HUES64 (cell line): ENCODE measurements at regions not wholly inside any gene's neighbourhood (a gene's known extent, or its start where the extent isn't known, plus 50 kb on each side); places are given as distances from the start of the nearest gene placed in this dataset.

Experiments used
- H3K27ac ChIP-seq: 2 replicates; pipeline ENCODE4 v1.7.0; 2013; ENCODE audit warnings: low read depth, low read length, inconsistent platforms
- H3K27me3 ChIP-seq: 2 replicates; pipeline ENCODE4 v1.6.1; 2013; ENCODE audit warnings: mild to moderate bottlenecking, low read length; ENCODE audit not compliant: insufficient read depth
- H3K36me3 ChIP-seq: 2 replicates; pipeline ENCODE4 v1.6.1; 2013; ENCODE audit warnings: mild to moderate bottlenecking, low read length; ENCODE audit not compliant: insufficient read depth
- H3K4me1 ChIP-seq: 2 replicates; pipeline ENCODE4 v1.6.1; 2013; ENCODE audit warnings: mild to moderate bottlenecking, low read length, moderate library complexity; ENCODE audit not compliant: insufficient read depth
- H3K4me3 ChIP-seq: 2 replicates; pipeline ENCODE4 v1.5.1; 2013; ENCODE audit warnings: mild to moderate bottlenecking, low read length, moderate library complexity
- H3K9ac ChIP-seq: 2 replicates; pipeline ENCODE4 v1.6.1; 2013; ENCODE audit warnings: mild to moderate bottlenecking, low read depth, low read length
- H3K9me3 ChIP-seq: 2 replicates; pipeline ENCODE4 v1.6.1; 2013; ENCODE audit warnings: low read depth, low read length; ENCODE audit not compliant: insufficient read depth
- WGBS: fragments of 150-250, 120-280 bp; methylation state at CpG from one replicate; pipeline ENCODE4 v1.1.7; 2013; ENCODE audit warnings: missing lambda C conversion rate; 5-methylcytosine and 5-hydroxymethylcytosine counted together

DNA sequence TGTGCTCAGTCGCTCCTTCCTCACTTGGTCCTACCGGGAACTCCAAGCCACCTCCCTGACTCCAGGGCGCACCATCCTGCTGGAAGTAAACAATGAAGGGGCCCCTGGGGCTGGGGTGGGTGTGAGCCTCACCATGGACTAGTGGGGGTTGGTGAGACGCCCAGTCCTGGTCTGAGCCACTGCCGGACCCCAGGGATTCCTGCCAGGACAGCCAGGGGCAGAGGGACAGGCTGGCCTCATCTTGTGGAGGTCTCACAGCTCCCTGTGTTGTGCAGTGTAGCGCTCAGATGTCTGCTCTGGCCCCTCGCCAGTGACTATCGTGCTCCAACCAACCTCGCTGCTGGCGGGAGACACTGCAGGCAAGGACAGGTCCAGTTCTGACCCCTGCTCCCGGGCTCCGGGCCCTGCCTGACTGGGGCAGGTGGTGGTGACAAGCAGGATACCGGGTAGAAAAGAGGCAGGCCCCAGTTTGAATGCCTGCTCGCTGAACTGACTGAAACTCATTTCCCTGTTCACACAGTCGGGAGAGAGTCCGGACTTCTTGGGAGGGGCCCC is 1021.4 kb downstream of the BRD1 start:
- no peaks in the 10 kb centered on the region for H3K36me3 ChIP-seq
- H3K27me3 ChIP-seq = no peaks in the 10 kb centered on the region
- H3K4me3 ChIP-seq = no peak overlapping the region
- no peaks in the 10 kb centered on the region for H3K4me1 ChIP-seq
- H3K9me3 ChIP-seq = no peaks in the 10 kb centered on the region
- no peak overlapping the region for H3K9ac ChIP-seq
- WGBS = 90% methylated on average over 16 of the region's 16 CpGs
- no peak overlapping the region for H3K27ac ChIP-seq

DNA sequence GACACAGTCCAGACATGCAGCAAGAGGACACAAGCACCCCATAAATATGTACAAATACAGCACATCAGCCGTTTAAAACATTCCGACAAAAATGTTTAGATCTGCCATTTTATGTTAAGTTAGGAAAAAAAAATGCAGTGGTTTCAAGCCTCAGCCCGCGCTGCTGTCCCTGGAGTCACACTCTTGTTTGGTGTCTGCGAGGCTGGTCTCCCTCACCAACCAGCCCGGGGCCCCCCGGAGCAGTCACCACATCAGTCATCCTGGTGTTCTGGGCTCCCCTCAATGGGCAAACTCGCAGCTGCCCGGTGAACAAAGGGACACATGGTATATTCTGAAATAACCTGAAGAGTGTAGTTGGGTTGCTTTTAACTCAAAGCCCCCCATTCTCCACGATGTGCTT is 1022.2 kb downstream of the BRD1 start:
- Histone ChIP-seq H3K4me3 (no peak overlapping the region), H3K27ac (no peak overlapping the region), H3K36me3 (no peaks in the 10 kb centered on the region), H3K4me1 (no peaks in the 10 kb centered on the region), H3K27me3 (no peaks in the 10 kb centered on the region), H3K9me3 (no peaks in the 10 kb centered on the region), H3K9ac (no peak overlapping the region)
- 97% methylated on average over 10 of the region's 10 CpGs for WGBS

DNA sequence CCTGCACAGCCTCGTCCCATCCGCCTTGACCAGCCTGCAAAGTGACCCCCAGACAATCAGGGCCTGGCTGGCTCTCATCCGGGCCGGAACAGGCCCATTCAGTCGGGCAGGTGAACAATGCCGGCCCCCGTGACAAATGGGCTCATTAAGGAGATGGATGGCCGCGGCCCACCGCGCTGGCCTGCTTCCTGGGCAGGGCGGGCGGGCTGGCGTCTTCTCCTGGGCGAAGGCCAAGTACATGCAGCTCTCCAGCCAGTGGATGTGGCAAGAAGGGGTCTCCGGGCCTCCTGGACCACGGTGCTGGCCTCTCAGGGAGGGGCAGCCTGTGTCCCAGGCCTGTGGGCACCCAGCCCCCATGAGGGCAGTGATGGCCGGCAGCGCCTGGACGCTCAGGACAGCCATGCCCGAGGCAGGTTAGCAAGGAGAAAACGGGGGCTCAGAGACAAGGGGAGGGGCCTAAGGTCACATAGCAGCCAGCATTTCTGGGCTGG is 1022.8 kb downstream of the BRD1 start:
- Histone ChIP-seq H3K36me3 (no peaks in the 10 kb centered on the region), H3K9ac (no peak overlapping the region), H3K4me1 (no peaks in the 10 kb centered on the region), H3K27ac (no peak overlapping the region), H3K4me3 (no peak overlapping the region), H3K27me3 (no peaks in the 10 kb centered on the region), H3K9me3 (no peaks in the 10 kb centered on the region)
- WGBS = 96% methylated on average over 22 of the region's 22 CpGs

DNA sequence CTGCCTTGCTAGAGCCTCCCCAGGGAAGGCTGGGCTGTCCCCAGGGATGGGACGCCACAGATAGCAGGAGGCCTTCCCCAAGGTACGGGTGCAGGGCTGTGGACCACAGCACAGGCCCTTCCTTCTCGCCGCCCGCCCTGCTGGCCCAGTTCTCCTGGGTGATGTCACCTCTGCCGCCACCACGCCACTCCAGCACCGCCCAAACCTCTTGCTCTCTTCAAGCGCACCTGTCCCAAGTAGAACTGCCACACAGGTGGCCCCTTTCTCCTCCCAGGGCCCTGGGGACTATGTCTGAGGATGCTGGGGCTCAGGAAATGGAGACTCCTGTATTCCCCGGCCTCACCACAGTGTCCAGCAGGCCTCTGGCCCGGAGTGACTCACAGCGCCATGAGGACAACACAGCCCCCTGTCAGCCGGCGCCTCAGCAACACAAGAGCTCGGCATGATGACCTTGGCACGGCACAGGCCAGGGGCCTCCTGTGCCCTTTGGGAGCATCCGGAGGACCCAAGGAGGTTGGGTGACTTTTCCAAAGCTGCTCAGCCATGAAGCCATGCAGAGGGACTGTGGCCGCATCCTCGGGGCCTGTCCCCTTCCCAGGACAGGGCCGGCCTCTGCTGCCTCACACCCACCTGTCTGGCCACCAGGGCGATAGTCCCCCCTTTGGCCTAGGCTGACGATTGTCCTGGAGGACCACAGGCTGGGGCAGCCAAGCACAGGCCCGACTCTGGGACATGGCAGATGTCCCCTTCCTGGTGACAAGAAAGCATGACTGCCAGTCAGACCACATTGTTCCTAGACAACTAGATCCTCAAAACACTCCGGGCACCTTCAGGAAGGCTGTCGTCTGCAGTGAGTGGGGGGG is 1023.5 kb downstream of the BRD1 start:
- no peak overlapping the region for H3K27ac ChIP-seq
- H3K4me3 ChIP-seq = no peak overlapping the region
- H3K9ac ChIP-seq = no peak overlapping the region
- H3K4me1 ChIP-seq = no peaks in the 10 kb centered on the region
- H3K36me3 ChIP-seq = no peaks in the 10 kb centered on the region
- H3K27me3 ChIP-seq = no peaks in the 10 kb centered on the region
- H3K9me3 ChIP-seq = no peaks in the 10 kb centered on the region
- WGBS = 92% methylated on average over 25 of the region's 25 CpGs

DNA sequence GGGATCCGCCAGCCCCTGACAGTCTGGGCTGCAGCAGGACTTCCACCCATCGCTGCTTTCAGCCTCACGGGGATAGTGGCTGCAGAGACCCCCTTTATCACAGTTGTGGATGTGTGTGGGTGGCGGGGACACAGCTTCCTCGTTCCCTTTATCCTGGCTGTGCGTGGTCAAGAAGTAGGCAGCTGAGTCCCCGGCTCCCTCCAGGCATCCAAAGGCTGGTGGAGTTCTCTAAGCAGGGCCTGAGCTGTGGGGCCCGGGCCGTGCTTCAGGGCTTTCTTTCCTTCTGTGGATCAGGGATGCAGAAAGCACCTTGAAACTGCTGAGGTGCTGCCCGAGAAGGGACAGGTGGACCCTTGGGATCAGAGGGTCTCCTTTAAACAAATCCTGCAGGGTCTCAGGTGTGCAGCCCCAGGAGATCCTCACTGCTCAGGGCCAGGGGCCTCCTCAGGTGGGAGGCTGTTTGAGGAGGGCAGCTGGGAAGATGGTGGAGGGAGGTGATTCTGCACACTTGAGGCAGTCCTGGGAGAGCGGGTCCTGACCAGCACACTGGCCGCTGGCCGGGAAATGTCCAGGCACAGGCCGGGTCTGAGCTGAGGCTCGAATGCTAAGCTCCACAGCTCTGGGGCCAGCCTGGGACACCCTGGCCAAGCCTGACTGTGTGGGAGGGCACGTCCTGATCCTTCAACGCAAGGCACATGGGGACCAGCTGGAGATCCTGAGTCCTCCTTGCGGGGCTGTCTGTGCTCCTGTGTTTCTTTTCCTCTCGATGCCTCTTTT is 1024.3 kb downstream of the BRD1 start:
- no peak overlapping the region for H3K4me3 ChIP-seq
- no peaks in the 10 kb centered on the region for H3K36me3 ChIP-seq
- H3K9ac ChIP-seq = no peak overlapping the region
- H3K27me3 ChIP-seq = no peaks in the 10 kb centered on the region
- no peaks in the 10 kb centered on the region for H3K9me3 ChIP-seq
- no peaks in the 10 kb centered on the region for H3K4me1 ChIP-seq
- H3K27ac ChIP-seq = no peak overlapping the region
- WGBS = 94% methylated on average over 19 of the region's 19 CpGs

DNA sequence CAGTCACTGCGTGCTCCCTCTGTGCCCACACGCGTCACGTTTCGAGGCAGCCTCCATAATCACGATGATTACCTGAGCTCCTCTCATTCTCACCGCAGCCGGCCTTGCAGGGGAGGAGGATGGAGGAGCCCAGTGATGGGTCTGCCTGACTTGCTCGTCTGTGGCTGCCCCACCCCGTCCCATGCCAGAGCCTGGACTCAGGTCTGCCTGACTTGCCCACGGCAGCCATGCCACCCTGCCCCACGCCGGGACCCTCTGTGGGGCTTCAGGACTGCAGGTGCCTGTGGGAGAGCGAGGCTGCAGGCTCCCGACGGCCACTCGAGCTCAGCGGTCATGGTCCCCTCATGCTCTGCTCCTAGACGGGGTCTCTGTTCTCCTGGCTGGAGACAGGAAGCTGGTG is 1025.1 kb downstream of the BRD1 start:
- H3K9me3 ChIP-seq = no peaks in the 10 kb centered on the region
- H3K27ac ChIP-seq = no peak overlapping the region
- 91% methylated on average over 19 of the region's 19 CpGs for WGBS
- H3K9ac ChIP-seq = no peak overlapping the region
- H3K4me1 ChIP-seq = no peaks in the 10 kb centered on the region
- H3K4me3 ChIP-seq = no peak overlapping the region
- no peaks in the 10 kb centered on the region for H3K36me3 ChIP-seq
- no peaks in the 10 kb centered on the region for H3K27me3 ChIP-seq

DNA sequence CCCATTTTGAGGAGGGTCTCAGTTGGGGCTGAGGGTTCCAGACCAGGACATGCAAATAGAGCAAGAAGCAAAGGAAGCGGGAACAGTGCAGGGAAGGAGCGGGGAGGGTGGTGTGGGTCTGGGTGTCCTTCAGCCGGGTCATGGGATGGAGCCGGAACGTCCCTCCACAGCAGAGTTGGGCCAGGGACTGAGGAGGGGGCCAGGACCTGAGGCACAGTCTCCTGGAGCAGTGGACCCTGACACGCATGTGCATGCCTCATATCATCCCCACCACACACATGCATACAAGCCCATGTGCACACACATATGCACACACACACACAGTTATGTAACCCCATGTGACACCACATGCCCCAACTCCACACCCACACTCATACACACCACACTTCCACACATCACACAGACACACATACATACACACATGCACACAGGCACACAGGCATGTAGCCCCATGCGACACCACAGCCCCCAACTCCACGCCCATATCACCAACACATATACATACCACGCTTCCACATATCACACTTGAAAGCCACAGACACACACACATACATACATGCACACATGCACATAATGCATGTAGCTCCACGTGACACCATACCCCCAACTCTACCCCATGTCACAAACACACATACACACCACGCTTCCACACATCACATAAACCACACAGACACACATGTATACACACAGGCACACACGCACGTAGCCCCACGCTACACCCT is 1026.6 kb downstream of the BRD1 start:
- H3K27ac ChIP-seq = no peak overlapping the region
- H3K36me3 ChIP-seq = no peaks in the 10 kb centered on the region
- WGBS = 95% methylated on average over 14 of the region's 14 CpGs
- H3K27me3 ChIP-seq = no peaks in the 10 kb centered on the region
- no peaks in the 10 kb centered on the region for H3K9me3 ChIP-seq
- peaks cover 8% of the 10 kb centered on the region for H3K4me1 ChIP-seq
- H3K9ac ChIP-seq = no peak overlapping the region
- H3K4me3 ChIP-seq = no peak overlapping the region

DNA sequence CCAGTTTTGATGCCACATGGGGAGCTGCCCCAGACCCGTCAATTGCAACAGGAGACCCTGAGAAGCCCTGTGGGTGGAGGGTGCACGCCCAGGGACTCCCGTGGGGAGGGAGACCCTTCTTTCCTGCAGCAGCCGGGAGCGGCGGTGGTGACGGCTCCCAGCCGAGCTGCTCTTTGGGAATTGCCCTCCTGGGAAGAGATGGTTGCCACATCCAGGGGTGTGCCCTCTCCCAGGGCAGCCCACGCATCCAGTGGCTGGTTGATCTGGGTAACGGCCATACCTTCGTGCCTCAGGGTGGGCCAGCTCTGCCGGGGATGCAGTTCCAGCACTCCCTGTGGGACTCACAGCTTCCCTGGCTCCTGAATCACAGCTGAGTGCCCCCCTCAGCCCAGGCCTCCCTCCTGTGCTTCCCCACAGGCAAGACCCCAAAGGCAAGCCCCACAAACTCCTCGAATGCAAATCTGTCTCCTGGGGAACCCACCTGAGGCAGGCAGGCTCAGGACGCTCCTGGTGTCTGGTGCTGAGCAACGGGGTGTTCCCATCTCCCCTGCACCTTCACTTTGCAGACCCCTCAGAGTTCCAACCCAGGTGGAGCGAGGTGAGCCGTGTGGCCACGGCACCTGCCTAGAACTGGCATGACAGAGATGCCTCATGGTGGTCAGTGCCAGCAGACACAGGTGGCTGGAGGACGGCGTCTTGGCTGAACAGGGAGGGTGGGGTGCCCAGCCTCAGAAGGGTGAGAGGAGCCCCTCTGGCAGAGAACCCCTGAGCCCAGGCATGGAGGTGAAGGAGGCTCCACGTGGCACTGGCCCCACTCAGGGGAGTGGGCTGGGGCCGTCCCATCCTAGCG is 1027.4 kb downstream of the BRD1 start:
- Histone ChIP-seq H3K36me3 (no peaks in the 10 kb centered on the region), H3K27me3 (no peaks in the 10 kb centered on the region), H3K4me1 (peaks cover 10% of the 10 kb centered on the region), H3K27ac (no peak overlapping the region), H3K4me3 (no peak overlapping the region), H3K9me3 (no peaks in the 10 kb centered on the region), H3K9ac (no peak overlapping the region)
- 93% methylated on average over 23 of the region's 23 CpGs for WGBS

DNA sequence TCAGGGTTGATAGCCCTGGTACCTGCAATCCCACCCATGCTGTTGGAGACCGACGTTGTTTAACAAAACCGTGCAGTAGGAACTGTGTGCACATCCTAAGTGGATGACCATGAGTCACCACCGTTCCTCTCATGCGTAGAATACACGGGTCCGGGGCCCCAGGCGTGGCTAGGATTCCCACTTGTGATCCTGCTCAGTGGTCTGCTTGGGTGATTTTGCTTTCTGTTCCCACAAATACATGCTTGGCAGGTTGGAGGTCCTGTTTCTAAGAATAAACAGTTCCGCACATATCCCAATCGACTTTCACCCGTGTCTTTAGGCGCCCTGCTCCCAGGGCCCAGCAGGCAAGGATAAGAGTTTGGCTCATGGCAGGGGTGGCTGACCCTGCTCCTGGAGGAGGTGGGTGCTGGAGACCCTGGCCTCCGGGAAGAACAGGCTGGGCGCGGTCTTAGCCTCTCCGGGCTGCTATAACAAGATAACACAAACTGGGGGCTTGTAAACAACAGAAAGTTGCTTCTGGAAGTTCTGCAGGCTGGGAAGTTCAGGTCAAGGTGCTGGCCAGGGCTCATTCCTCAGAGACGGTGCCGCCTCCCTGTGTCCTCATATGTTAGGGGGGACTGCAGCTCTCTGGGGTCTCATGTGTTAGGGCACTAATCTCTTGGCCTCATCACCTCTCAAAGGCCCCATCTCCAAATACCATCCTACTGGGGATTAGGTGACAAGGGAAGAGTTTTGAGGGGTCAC is 1028.3 kb downstream of the BRD1 start:
- Histone ChIP-seq H3K4me1 (peaks cover 10% of the 10 kb centered on the region), H3K27me3 (no peaks in the 10 kb centered on the region), H3K27ac (no peak overlapping the region), H3K36me3 (no peaks in the 10 kb centered on the region), H3K9ac (no peak overlapping the region), H3K9me3 (no peaks in the 10 kb centered on the region), H3K4me3 (no peak overlapping the region)
- WGBS = 95% methylated on average over 18 of the region's 18 CpGs
